Thymus (tissue), 11 donors: ENCODE measurements at regions not wholly inside any gene's neighbourhood (a gene's known extent, or its start where the extent isn't known, plus 50 kb on each side); places are given as distances from the start of the nearest gene placed in this dataset.

Experiments
- DNase-seq, 9 donors: peaks; one replicate each; pipeline ENCODE4 v3.0.0-alpha.2; 2013; ENCODE audit warnings: low spot score in 9 of 9, low read depth in 6 of 9, missing footprints in 1 of 9
- H3K27ac ChIP-seq, 2 donors: one replicate each; pipeline ENCODE4 v1.5.1; 2013; ENCODE audit warnings: control low read depth in 1 of 2, low read depth in 1 of 2, low read length in 1 of 2, mild to moderate bottlenecking in 1 of 2, moderate library complexity in 1 of 2
- H3K27me3 ChIP-seq, 2 donors: one replicate each; pipeline ENCODE4 v1.5.1; 2013; ENCODE audit warnings: low read length in 1 of 2; ENCODE audit not compliant: control insufficient read depth in 2 of 2, insufficient read depth in 1 of 2
- H3K36me3 ChIP-seq, 2 donors: one replicate each; pipeline ENCODE4 v1.5.1; 2013; ENCODE audit warnings: low read length in 1 of 2, mild to moderate bottlenecking in 1 of 2, moderate library complexity in 1 of 2; ENCODE audit not compliant: control insufficient read depth in 2 of 2, insufficient read depth in 2 of 2
- H3K4me1 ChIP-seq, 2 donors: one replicate each; pipeline ENCODE4 v1.5.1; 2013; ENCODE audit warnings: low read length in 2 of 2; ENCODE audit not compliant: control insufficient read depth in 2 of 2, insufficient read depth in 2 of 2
- H3K4me3 ChIP-seq, 2 donors: one replicate each; pipeline ENCODE4 v1.5.1; 2013; ENCODE audit warnings: low read length in 2 of 2, control low read depth in 1 of 2, mild to moderate bottlenecking in 1 of 2
- H3K9me3 ChIP-seq, 2 donors: one replicate each; pipeline ENCODE4 v1.5.1; 2013; ENCODE audit warnings: low read length in 1 of 2, mild to moderate bottlenecking in 1 of 2; ENCODE audit not compliant: control insufficient read depth in 2 of 2, insufficient read depth in 1 of 2
- WGBS: extraction: QIAGEN DNeasy Blood & Tissue Kit; methylation state at CpG from one replicate; pipeline ENCODE4 v1.1.7; 2013; 5-methylcytosine and 5-hydroxymethylcytosine counted together
- donor health status: healthy.

DNA sequence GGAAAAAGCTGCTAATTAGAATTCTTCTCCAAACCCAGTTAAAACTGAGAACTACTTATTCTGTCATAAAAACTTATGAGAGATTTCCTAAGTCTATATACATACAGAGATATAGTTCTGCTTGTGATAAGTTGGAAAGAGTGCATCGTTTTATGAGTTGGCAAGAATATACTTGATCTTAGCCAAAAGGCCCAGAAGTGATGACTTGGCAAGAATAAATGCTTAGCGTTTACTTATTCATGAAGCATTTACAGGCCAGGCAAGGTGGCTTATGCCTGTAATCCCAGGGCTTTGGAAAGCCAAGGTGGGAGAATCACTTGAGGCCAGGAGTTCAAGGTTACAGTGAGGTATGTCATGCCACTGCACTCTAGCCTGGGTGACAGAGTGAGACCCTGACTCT is 81.7 kb downstream of the CYB561 start:
- Histone ChIP-seq H3K4me3 (no peak overlapping the region), H3K4me1 (no peaks in the 10 kb centered on the region), H3K9me3 (peaks cover 2 to 18% of the 10 kb centered on the region in 2 donors), H3K27me3 (no peaks in the 10 kb centered on the region), H3K36me3 (no peaks in the 10 kb centered on the region), H3K27ac (no peak overlapping the region)
- DNase-seq: no peak
- 93% methylated on average over 2 of the region's 2 CpGs for WGBS

DNA sequence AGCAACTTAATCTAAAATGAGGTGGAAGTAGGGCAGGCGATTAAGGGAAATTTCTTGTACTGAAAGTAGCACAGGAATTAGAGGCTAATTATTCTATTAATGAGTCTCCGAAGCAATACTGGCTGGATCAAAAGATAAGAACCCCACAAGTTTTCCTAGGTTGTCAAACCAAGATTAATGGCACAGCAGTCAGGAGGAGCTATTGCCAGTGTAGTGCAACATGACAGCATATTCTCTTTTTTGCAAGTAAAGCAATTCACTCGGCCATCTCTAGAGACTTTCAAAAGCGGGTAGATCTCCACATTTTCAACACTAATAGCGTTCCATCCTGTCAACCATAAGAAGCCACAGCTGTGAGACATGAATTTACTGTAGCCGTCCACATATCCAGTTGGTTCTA is 81.2 kb downstream of the CYB561 start:
- Histone ChIP-seq H3K27ac (no peak overlapping the region), H3K27me3 (no peaks in the 10 kb centered on the region), H3K9me3 (peaks cover 2 to 18% of the 10 kb centered on the region in 2 donors), H3K36me3 (no peaks in the 10 kb centered on the region), H3K4me3 (no peak overlapping the region), H3K4me1 (no peaks in the 10 kb centered on the region)
- DNase-seq: no peak
- 94% methylated on average over 6 of the region's 6 CpGs for WGBS

DNA sequence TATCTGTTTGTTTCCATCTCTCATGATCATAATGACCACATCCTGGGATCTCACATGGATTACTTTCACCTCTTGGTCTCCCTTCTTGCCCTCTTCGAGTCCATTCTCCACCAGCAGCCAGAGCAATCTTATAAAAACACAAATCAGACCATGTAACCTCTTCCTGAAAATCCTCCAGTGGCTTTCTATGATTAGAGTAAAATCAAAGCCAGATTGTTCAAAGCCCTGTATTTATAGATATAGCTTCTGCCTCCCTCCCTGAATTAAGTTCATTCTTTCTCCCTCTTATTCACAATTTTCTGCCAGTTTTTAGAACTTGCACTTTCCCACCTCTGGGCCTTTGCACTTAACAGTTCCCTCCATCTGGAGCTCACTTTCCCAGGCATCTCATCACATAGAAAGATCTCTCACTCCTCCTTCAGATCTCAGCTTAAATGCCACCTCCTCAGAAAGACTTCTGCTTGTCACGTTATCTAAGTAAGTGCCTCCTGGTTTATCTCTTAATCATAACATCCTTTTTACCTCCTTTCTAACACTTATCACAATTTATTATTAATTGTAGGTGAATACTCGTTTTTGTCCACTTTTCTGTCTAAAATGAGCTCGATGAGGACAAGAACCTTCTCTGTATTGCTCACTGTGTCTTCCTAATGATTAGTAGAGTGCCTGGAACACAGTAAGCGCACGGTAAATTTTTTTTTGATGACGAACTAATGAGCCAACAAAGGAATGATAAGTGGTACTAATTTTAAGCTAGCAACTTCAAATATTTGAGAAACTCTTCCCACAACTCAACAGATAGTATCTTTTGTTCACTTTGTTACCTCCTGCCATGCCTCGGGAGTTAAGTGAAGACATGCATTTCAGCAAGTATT is 80.5 kb downstream of the CYB561 start:
- no peak overlapping the region for H3K27ac ChIP-seq
- no peaks in the 10 kb centered on the region for H3K36me3 ChIP-seq
- no peaks in the 10 kb centered on the region for H3K27me3 ChIP-seq
- H3K4me3 ChIP-seq: no peak overlapping the region
- no peak for DNase-seq
- no peaks in the 10 kb centered on the region for H3K4me1 ChIP-seq
- WGBS: 96% methylated on average over 8 of the region's 8 CpGs
- H3K9me3 ChIP-seq: peaks cover 2 to 18% of the 10 kb centered on the region in 2 donors

DNA sequence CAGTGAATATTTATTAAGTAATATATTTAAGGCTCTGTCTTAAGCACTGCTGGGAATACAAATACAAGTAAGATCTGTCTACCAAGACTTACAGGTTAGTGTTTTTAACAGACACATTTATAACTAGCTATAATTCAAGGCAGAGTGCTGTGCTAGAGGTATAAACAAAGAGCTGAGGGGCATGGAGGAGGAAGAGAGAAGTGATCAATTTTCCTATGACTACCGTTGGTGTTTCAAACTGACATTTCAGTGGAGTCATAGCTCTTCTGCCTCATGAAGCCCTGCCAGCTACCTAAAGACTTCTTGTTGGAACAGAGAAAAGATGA is 79.9 kb downstream of the CYB561 start:
- no peak overlapping the region for H3K27ac ChIP-seq
- H3K27me3 ChIP-seq: no peaks in the 10 kb centered on the region
- no peak overlapping the region for H3K4me3 ChIP-seq
- no peaks in the 10 kb centered on the region for H3K36me3 ChIP-seq
- DNase-seq: no peak
- 68% methylated on average over 1 of the region's 1 CpG for WGBS
- no peaks in the 10 kb centered on the region for H3K4me1 ChIP-seq
- H3K9me3 ChIP-seq: peaks cover 2 to 15% of the 10 kb centered on the region in 2 donors

DNA sequence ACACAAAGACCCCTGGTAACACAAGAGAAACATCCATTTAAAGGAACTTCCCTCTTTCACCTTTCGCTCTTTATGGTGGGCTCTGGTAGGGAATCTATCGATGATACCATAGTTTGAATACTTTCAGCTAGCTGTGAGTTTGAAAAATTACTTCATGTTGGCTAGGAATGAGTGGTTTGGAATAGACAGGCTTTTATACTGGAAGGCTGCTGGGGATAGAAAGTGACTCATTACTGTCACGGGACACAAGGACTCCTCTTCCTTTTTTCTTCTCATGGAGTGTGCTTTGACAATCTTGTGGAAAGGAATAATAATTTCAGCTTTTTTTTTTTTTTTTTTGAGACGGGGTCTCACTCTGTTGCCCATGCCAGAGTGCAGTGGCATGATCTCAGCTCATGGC is 76.9 kb downstream of the CYB561 start:
- Histone ChIP-seq H3K4me1 (no peaks in the 10 kb centered on the region), H3K36me3 (no peaks in the 10 kb centered on the region), H3K4me3 (no peak overlapping the region), H3K27ac (no peak overlapping the region), H3K27me3 (no peaks in the 10 kb centered on the region), H3K9me3 (no peaks in the 10 kb centered on the region)
- WGBS: 99% methylated on average over 4 of the region's 4 CpGs
- DNase-seq: no peak

DNA sequence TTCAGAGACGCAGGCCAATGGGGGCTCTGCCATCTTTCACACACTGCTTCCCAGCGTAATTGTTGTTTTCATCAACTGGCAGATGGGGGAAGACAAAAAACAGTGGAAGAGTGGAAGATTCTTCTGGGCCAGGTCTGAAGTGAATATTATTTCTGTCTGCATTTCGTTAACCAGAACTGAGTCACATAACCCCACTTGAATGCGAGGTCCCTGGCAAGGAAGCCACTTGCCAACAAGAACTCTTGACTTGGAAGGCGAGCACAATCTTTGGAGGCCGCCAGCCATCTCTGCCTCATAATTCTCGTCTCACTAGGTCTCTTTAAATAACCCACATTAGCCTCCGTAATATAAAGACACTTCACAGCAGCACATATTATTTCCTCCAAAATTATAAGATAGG is 75.4 kb downstream of the CYB561 start:
- Histone ChIP-seq H3K4me3 (no peak overlapping the region), H3K27me3 (no peaks in the 10 kb centered on the region), H3K36me3 (no peaks in the 10 kb centered on the region), H3K4me1 (no peaks in the 10 kb centered on the region), H3K9me3 (no peaks in the 10 kb centered on the region), H3K27ac (no peak overlapping the region)
- DNase-seq: no peak
- WGBS: 98% methylated on average over 8 of the region's 8 CpGs

DNA sequence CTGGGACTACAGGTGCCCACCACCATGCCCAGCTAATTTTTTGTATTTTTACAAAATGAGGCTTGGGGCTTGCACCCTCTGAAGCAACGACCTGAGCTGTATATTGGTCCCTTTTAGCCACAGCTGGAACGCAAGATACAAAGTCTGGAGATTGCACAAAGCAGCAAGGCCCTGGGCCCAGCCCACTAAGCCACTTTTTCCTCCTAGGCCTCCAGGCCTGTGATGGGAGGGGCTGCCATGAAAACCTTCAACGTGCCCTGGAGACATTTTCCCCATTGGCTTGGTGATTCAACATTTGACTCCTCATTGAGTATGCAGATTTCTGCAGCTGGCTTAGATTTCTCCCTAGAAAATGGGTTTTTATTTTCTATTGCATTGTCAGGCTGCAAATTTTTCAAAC is 69.2 kb downstream of the CYB561 start:
- H3K27ac ChIP-seq: no peak overlapping the region
- no peaks in the 10 kb centered on the region for H3K27me3 ChIP-seq
- no peak for DNase-seq
- no peaks in the 10 kb centered on the region for H3K4me1 ChIP-seq
- no peak overlapping the region for H3K4me3 ChIP-seq
- 77% methylated on average over 3 of the region's 3 CpGs for WGBS
- H3K36me3 ChIP-seq: no peaks in the 10 kb centered on the region
- peaks cover 0 to 3% of the 10 kb centered on the region in 2 donors for H3K9me3 ChIP-seq

DNA sequence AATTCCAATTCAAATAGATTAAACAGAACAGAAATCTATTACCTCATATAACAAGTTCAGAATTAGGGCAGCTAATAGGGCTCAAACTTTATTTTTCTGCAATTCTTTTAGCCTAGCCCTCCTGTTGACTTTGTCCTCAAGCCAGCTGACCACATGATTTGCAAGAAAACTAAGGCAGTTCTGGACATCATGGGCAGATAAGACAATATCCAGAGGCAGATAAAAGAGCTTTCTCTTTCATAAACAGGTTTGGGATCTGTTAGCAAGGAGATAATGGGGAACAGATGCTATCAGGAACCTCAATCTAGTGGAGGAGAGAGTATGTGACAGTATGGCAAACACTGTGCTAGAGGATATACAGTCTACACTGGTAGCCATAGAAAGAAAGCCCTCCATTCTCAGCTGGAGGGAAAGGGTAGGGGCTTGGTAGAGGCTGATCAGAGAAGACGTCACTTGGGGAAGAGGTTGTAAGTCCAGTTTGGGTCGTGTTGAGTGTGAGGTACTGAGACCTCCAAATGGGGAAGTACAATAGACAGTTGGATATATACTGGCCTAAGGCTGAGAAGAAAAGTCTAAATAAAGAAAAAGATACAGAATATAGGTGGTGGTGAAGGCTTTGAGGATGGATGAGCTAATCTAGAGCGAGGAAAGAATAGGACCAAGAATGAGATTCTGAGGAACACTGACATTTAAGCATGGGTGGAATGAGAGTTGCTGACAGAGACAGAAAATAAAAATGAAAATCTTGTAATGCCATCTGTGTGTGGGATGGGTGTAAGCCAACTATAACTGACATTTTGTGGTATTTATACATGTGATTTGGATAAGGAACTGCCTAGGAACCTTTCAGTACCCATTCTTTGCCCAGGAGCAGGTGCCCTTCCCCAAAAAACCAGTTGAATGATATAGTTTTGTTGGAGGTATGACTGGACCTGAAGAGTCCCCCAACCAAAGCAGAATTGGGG is 67.4 kb downstream of the CYB561 start:
- no peaks in the 10 kb centered on the region for H3K36me3 ChIP-seq
- peaks cover 0 to 3% of the 10 kb centered on the region in 2 donors for H3K9me3 ChIP-seq
- WGBS: 68% methylated on average over 3 of the region's 3 CpGs
- no peaks in the 10 kb centered on the region for H3K27me3 ChIP-seq
- H3K27ac ChIP-seq: no peak overlapping the region
- H3K4me1 ChIP-seq: no peaks in the 10 kb centered on the region
- H3K4me3 ChIP-seq: no peak overlapping the region
- no peak for DNase-seq

DNA sequence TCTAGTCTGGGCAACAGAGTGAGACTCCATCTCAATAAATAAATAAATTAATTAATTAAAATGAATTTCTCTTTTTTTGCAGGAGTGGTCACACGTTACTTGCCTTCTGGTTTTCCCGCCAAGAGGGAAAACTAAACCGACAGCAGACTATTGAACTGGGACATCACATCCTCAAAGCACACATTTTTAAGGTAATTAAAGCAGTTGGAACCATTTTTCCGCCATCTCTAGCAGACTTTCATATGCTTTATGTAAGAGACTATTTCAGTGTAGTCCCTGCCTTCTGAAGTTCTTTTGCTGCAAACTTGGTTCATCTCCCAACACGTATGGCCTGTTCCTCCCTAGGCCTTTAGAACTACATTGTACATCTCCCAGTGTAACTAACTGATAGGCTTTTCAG is 66.5 kb downstream of the CYB561 start:
- peaks cover 0 to 3% of the 10 kb centered on the region in 2 donors for H3K9me3 ChIP-seq
- WGBS: 94% methylated on average over 5 of the region's 5 CpGs
- no peak overlapping the region for H3K4me3 ChIP-seq
- H3K4me1 ChIP-seq: no peaks in the 10 kb centered on the region
- no peaks in the 10 kb centered on the region for H3K27me3 ChIP-seq
- DNase-seq: no peak
- H3K36me3 ChIP-seq: no peaks in the 10 kb centered on the region
- H3K27ac ChIP-seq: no peak overlapping the region
